IMR-90 (cell line): ENCODE measurements at regions not wholly inside any gene's neighbourhood (a gene's known extent, or its start where the extent isn't known, plus 50 kb on each side); places are given as distances from the start of the nearest gene placed in this dataset.

Experiments used
- ATAC-seq: fragments of 200-7000 bp; cut with Tn5 transposase; 2 replicates; pipeline ENCODE4 v1.9.1; 2020; ENCODE audit warnings: low read depth, mild to moderate bottlenecking, moderate library complexity
- BruUV-seq: library from RNA; stranded (reverse); fragments of 400-500 nt; replicated peaks from 2 replicates; lab custom pipeline; 2021; lab: Mats Ljungman, UMichigan
- CTCF ChIA-PET: fragments of 300-600 bp; formaldehyde crosslinking; extraction: SDS; loops from one replicate; lab custom pipeline; 2021; ENCODE audit warnings: antibody characterized with exemption; lab: Yijun Ruan, JAX
- POLR2A ChIA-PET: fragments of 300-600 bp; sonication (Branson Sonifier 250); formaldehyde crosslinking; loops from one replicate; lab custom pipeline; 2022; ENCODE audit warnings: antibody characterized with exemption; ENCODE audit not compliant: unreplicated experiment; lab: Charles Lee
- DNase-seq: peaks from one replicate; pipeline ENCODE4 v3.0.0; 2013
- H2AFZ ChIP-seq: replicated peaks from 2 replicates; pipeline ENCODE3; 2013; ENCODE audit warnings: low read length, mild to moderate bottlenecking; ENCODE audit not compliant: poor library complexity
- H2AK5ac ChIP-seq: 2 replicates; pipeline ENCODE4 v1.6.1; 2013; ENCODE audit warnings: low read depth, low read length, inconsistent platforms
- H2AK9ac ChIP-seq: replicated peaks from 2 replicates; pipeline ENCODE3; 2013; ENCODE audit warnings: mild to moderate bottlenecking, low read depth, low read length, moderate library complexity; ENCODE audit not compliant: poor library complexity
- H2BK120ac ChIP-seq: 2 replicates; pipeline ENCODE4 v1.6.1; 2013; ENCODE audit warnings: low read depth, low read length, inconsistent platforms
- H2BK15ac ChIP-seq: 3 replicates; pipeline ENCODE4 v1.6.1; 2013; ENCODE audit warnings: low read depth, low read length, inconsistent platforms
- H2BK20ac ChIP-seq: 2 replicates; pipeline ENCODE4 v1.6.1; 2013; ENCODE audit warnings: low read depth, mild to moderate bottlenecking, inconsistent platforms, low read length, moderate library complexity
- H2BK5ac ChIP-seq: 2 replicates; pipeline ENCODE4 v1.6.1; 2013; ENCODE audit warnings: mild to moderate bottlenecking, low read depth, low read length, inconsistent platforms; ENCODE audit not compliant: poor library complexity, severe bottlenecking
- H3K14ac ChIP-seq: replicated peaks from 2 replicates; pipeline ENCODE4 v1.6.1; 2013; ENCODE audit warnings: low read depth, low read length, inconsistent platforms
- H3K18ac ChIP-seq: 2 replicates; pipeline ENCODE4 v1.6.1; 2013; ENCODE audit warnings: low read depth, low read length, control low read depth
- H3K23ac ChIP-seq: 2 replicates; pipeline ENCODE4 v1.6.1; 2013; ENCODE audit warnings: low read depth, low read length, inconsistent platforms
- H3K27ac ChIP-seq: 2 replicates; pipeline ENCODE4 v1.5.1; 2013; ENCODE audit warnings: mild to moderate bottlenecking, control low read depth, low read length; ENCODE audit not compliant: insufficient read depth
- H3K27me3 ChIP-seq: 2 replicates; pipeline ENCODE4 v1.6.1; 2013; ENCODE audit warnings: low read length; ENCODE audit not compliant: control insufficient read depth, insufficient read depth
- H3K36me3 ChIP-seq: 2 replicates; pipeline ENCODE4 v1.6.1; 2013; ENCODE audit warnings: low read length, mixed read lengths; ENCODE audit not compliant: control insufficient read depth, insufficient read depth
- H3K4ac ChIP-seq: 2 replicates; pipeline ENCODE4 v1.6.1; 2013; ENCODE audit warnings: low read depth, low read length, inconsistent platforms
- H3K4me1 ChIP-seq: 2 replicates; pipeline ENCODE4 v1.6.1; 2013; ENCODE audit warnings: low read length, mixed read lengths; ENCODE audit not compliant: control insufficient read depth, insufficient read depth
- H3K4me2 ChIP-seq: 2 replicates; pipeline ENCODE4 v1.6.1; 2013; ENCODE audit warnings: low read depth, mild to moderate bottlenecking, control low read depth, low read length, moderate library complexity
- H3K4me3 ChIP-seq: 2 replicates; pipeline ENCODE4 v1.5.1; 2013; ENCODE audit warnings: low read depth, mild to moderate bottlenecking, control low read depth, low read length, moderate library complexity; ENCODE audit not compliant: insufficient read depth
- H3K56ac ChIP-seq: 2 replicates; pipeline ENCODE4 v1.6.1; 2013; ENCODE audit warnings: low read length, inconsistent platforms; ENCODE audit not compliant: insufficient read depth; ENCODE audit errors: extremely low read depth
- H3K79me1 ChIP-seq, 2 experiments: 2 replicates each; pipeline ENCODE4 v1.6.1; 2013; ENCODE audit warnings: low read length in 2 of 2, inconsistent platforms in 1 of 2, low read depth in 1 of 2
- H3K9ac ChIP-seq: 2 replicates; pipeline ENCODE4 v1.6.1; 2013; ENCODE audit warnings: low read depth, low read length, control low read depth
- H3K9me1 ChIP-seq: 2 replicates; pipeline ENCODE4 v1.6.1; 2013; ENCODE audit warnings: low read length, inconsistent platforms; ENCODE audit not compliant: insufficient read depth
- H3K9me3 ChIP-seq: 2 replicates; pipeline ENCODE4 v1.6.1; 2013; ENCODE audit warnings: low read length; ENCODE audit not compliant: control insufficient read depth, insufficient read depth
- H4K20me1 ChIP-seq: 2 replicates; pipeline ENCODE4 v1.6.1; 2013; ENCODE audit warnings: low read length, inconsistent platforms; ENCODE audit not compliant: insufficient read depth
- H4K5ac ChIP-seq: 2 replicates; pipeline ENCODE4 v1.6.1; 2013; ENCODE audit warnings: mild to moderate bottlenecking, low read depth, low read length, control low read depth
- H4K8ac ChIP-seq, 2 experiments: 2 replicates each; pipeline ENCODE4 v1.6.1; 2013; ENCODE audit warnings: low read depth in 2 of 2, low read length in 2 of 2, control low read depth in 1 of 2, inconsistent platforms in 1 of 2
- H4K91ac ChIP-seq: 2 replicates; pipeline ENCODE4 v1.6.1; 2013; ENCODE audit warnings: low read depth, low read length, inconsistent platforms; ENCODE audit not compliant: insufficient read depth
- BHLHE40 ChIP-seq: fragments of 150-350 bp; IDR thresholded peaks from 2 replicates; pipeline ENCODE4 v1.6.1; 2016; ENCODE audit warnings: mild to moderate bottlenecking, low read depth, low read length
- CEBPB ChIP-seq: IDR thresholded peaks from 2 replicates; pipeline ENCODE4 v1.6.1; 2012; ENCODE audit warnings: low read depth, low read length, improper control_type of control experiment
- CHD1 ChIP-seq: IDR thresholded peaks from 2 replicates; pipeline ENCODE4 v1.6.1; 2012; ENCODE audit warnings: low read depth, low read length, improper control_type of control experiment
- FOS ChIP-seq: fragments of 150-350 bp; IDR thresholded peaks from 2 replicates; pipeline ENCODE4 v1.6.1; 2016; ENCODE audit warnings: low read depth, low read length
- MAFK ChIP-seq: IDR thresholded peaks from 2 replicates; pipeline ENCODE4 v1.6.1; 2012; ENCODE audit warnings: low read depth, low read length, improper control_type of control experiment
- MAZ ChIP-seq: IDR thresholded peaks from 2 replicates; pipeline ENCODE4 v1.6.1; 2012; ENCODE audit warnings: low read depth, mild to moderate bottlenecking, low read length, improper control_type of control experiment, moderate library complexity, borderline replicate concordance
- MXI1 ChIP-seq: IDR thresholded peaks from 2 replicates; pipeline ENCODE4 v1.6.1; 2012; ENCODE audit warnings: low read depth, mild to moderate bottlenecking, low read length, moderate library complexity, borderline replicate concordance
- NFE2L2 ChIP-seq: fragments of 150-350 bp; IDR thresholded peaks from 2 replicates; pipeline ENCODE4 v1.6.1; 2016; ENCODE audit warnings: low read depth, mild to moderate bottlenecking, low read length
- POLR2A ChIP-seq: IDR thresholded peaks from 2 replicates; pipeline ENCODE4 v1.6.1; 2012; ENCODE audit warnings: mild to moderate bottlenecking, low read depth, low read length
- RAD21 ChIP-seq: IDR thresholded peaks from 2 replicates; pipeline ENCODE4 v1.6.1; 2012; ENCODE audit warnings: low read length, improper control_type of control experiment
- RCOR1 ChIP-seq: IDR thresholded peaks from 2 replicates; pipeline ENCODE4 v1.6.1; 2012; ENCODE audit warnings: mild to moderate bottlenecking, low read length, improper control_type of control experiment; ENCODE audit not compliant: insufficient replicate concordance
- RFX5 ChIP-seq: IDR thresholded peaks from 2 replicates; pipeline ENCODE4 v1.8.0; 2012; ENCODE audit warnings: low read depth, mild to moderate bottlenecking, low read length, moderate library complexity
- SMC3 ChIP-seq: fragments of 150-350 bp; IDR thresholded peaks from 2 replicates; pipeline ENCODE4 v1.6.1; 2016; ENCODE audit warnings: low read depth, mild to moderate bottlenecking, antibody characterized with exemption, low read length, moderate library complexity
- WGBS, 2 experiments: methylation state at CpG; one replicate each; pipeline versions ENCODE4 v1.1.5 to v1.1.7; 2013; ENCODE audit warnings: missing lambda C conversion rate in 2 of 2; ENCODE audit not compliant: insufficient read length in 1 of 2; ENCODE audit errors: extremely low coverage in 2 of 2; 5-methylcytosine and 5-hydroxymethylcytosine counted together
- dilution Hi-C: fragments of 300-500 bp; cut with HindIII; formaldehyde crosslinking; loops from one replicate; pipeline ENCODE4 v1.14.3; 2018; ENCODE audit warnings: low sequenced_read_pairs; ENCODE audit not compliant: unreplicated experiment
- in situ Hi-C: fragments of 300-500 bp; cut with MboI; formaldehyde crosslinking; loops from 3 replicates; pipeline ENCODE4 v1.14.3; 2019; ENCODE audit warnings: low sequenced_read_pairs, inconsistent platforms, mixed read lengths
- intact Hi-C: fragments of 100-400 bp; cut with micrococcal nuclease; formaldehyde crosslinking; loops from 2 replicates; pipeline ENCODE4 v1.10.0; 2022
- TF ChIP-seq, protein P1 (sequence below): conservative IDR thresholded peaks from 2 replicates; pipeline ENCODE4 v1.5.1; 2012; ENCODE audit warnings: mild to moderate bottlenecking, low read depth, low read length, improper control_type of control experiment
- TF ChIP-seq, protein P2 (sequence below): fragments of 150-350 bp; IDR thresholded peaks from 2 replicates; pipeline ENCODE4 v1.6.1; 2017; ENCODE audit warnings: mild to moderate bottlenecking, antibody characterized with exemption, low read length, low read depth
- TF ChIP-seq, protein P3 (sequence below): fragments of 150-350 bp; IDR thresholded peaks from 2 replicates; pipeline ENCODE4 v1.6.1; 2016; ENCODE audit warnings: low read depth, mild to moderate bottlenecking, low read length, moderate library complexity, borderline replicate concordance

GRCh38 chr9:79300068-79300467, 271.7 kb upstream of the TLE4 start:
- TF ChIP-seq, protein P1, sequence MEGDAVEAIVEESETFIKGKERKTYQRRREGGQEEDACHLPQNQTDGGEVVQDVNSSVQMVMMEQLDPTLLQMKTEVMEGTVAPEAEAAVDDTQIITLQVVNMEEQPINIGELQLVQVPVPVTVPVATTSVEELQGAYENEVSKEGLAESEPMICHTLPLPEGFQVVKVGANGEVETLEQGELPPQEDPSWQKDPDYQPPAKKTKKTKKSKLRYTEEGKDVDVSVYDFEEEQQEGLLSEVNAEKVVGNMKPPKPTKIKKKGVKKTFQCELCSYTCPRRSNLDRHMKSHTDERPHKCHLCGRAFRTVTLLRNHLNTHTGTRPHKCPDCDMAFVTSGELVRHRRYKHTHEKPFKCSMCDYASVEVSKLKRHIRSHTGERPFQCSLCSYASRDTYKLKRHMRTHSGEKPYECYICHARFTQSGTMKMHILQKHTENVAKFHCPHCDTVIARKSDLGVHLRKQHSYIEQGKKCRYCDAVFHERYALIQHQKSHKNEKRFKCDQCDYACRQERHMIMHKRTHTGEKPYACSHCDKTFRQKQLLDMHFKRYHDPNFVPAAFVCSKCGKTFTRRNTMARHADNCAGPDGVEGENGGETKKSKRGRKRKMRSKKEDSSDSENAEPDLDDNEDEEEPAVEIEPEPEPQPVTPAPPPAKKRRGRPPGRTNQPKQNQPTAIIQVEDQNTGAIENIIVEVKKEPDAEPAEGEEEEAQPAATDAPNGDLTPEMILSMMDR = no peak
- TF ChIP-seq, protein P2, sequence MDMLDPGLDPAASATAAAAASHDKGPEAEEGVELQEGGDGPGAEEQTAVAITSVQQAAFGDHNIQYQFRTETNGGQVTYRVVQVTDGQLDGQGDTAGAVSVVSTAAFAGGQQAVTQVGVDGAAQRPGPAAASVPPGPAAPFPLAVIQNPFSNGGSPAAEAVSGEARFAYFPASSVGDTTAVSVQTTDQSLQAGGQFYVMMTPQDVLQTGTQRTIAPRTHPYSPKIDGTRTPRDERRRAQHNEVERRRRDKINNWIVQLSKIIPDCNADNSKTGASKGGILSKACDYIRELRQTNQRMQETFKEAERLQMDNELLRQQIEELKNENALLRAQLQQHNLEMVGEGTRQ = no peak
- no peak for TF ChIP-seq MAFK
- TF ChIP-seq NFE2L2 = no peak
- no peak for TF ChIP-seq SMC3
- no peak for TF ChIP-seq RFX5
- no peak for TF ChIP-seq BHLHE40
- no peak for TF ChIP-seq POLR2A
- TF ChIP-seq RAD21 = no peak
- TF ChIP-seq, protein P3, sequence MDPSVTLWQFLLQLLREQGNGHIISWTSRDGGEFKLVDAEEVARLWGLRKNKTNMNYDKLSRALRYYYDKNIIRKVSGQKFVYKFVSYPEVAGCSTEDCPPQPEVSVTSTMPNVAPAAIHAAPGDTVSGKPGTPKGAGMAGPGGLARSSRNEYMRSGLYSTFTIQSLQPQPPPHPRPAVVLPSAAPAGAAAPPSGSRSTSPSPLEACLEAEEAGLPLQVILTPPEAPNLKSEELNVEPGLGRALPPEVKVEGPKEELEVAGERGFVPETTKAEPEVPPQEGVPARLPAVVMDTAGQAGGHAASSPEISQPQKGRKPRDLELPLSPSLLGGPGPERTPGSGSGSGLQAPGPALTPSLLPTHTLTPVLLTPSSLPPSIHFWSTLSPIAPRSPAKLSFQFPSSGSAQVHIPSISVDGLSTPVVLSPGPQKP = no peak
- TF ChIP-seq MAZ = no peak
- TF ChIP-seq RCOR1 = no peak
- TF ChIP-seq FOS = no peak
- no peak for TF ChIP-seq MXI1
- TF ChIP-seq CEBPB = no peak
- TF ChIP-seq CHD1 = no peak
- no peak overlapping the region for H4K8ac ChIP-seq
- intact Hi-C loops = no loop called here
- H4K5ac ChIP-seq = no peak overlapping the region
- DNase-seq = no peak
- no CpG with 5 or more reads among the region's 6 CpGs for WGBS, 2 experiments
- H3K23ac ChIP-seq = no peak overlapping the region
- no peak overlapping the region for H3K4ac ChIP-seq
- H2BK5ac ChIP-seq = no peak overlapping the region
- H3K9me3 ChIP-seq = no peaks in the 10 kb centered on the region
- POLR2A ChIA-PET = no interaction called here
- in situ Hi-C loops = no loop called here
- H2AK5ac ChIP-seq = no peak overlapping the region
- H3K9me1 ChIP-seq = no peaks in the 10 kb centered on the region
- H3K9ac ChIP-seq = no peak overlapping the region
- H4K91ac ChIP-seq = no peak overlapping the region
- H2AK9ac ChIP-seq = no peak overlapping the region
- no peaks in the 10 kb centered on the region for H3K79me1 ChIP-seq
- no peak overlapping the region for H3K4me3 ChIP-seq
- no peak overlapping the region for H3K27ac ChIP-seq
- H3K18ac ChIP-seq = no peak overlapping the region
- no peaks in the 10 kb centered on the region for H3K4me1 ChIP-seq
- no peak overlapping the region for H2BK120ac ChIP-seq
- no peak overlapping the region for H3K4me2 ChIP-seq
- peak overlapping the region; percentile 59 for H2AFZ ChIP-seq
- H3K36me3 ChIP-seq = no peaks in the 10 kb centered on the region
- no peak overlapping the region for H2BK20ac ChIP-seq
- H3K27me3 ChIP-seq = peaks cover 5% of the 10 kb centered on the region; the same call in 1 of the 2 replicates
- no peak overlapping the region for H3K56ac ChIP-seq
- no peak overlapping the region for H2BK15ac ChIP-seq
- H4K20me1 ChIP-seq = no peaks in the 10 kb centered on the region
- no peak for ATAC-seq
- CTCF ChIA-PET = no interaction called here
- BruUV-seq = no TSS peak
- no peak overlapping the region for H3K14ac ChIP-seq
- dilution Hi-C loops = no loop called here
